ENCODE measurements at regions not wholly inside any gene's neighbourhood (a gene's known extent, or its start where the extent isn't known, plus 50 kb on each side); places are given as distances from the start of the nearest gene placed in this dataset.
"Not testable (repeated sequence)": the region's sequence is repeated elsewhere in the genome, so short reads cannot be mapped to it uniquely, and the experiment has no call there.

DNA sequence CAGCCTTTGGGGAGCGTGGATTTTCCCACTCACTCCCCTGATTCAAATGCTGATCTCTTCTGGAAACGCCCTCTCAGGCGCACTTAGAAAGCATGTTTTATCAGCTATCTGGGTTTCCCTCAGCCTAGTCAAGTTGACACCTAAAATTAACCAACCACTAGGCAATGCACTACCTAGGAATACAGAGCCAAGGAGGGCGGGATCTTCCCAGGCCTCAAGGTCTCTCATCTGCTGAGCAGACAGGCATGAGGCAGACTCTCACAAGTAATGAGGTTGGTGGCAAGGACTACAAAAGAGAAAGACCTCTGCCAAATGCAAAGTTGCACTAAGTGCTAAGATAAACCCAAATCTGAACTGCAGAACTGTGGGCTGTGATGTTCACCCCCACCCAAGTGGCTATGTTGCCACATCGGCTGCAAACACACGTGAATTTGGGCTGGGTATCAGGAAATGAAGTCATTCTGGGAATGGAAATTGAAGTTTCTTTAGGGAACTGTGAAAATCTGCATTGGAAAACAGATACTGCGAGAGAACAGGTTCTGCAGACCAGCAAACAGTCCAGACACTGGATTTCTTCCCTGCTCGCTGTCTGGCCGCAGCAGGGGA is 186.6 kb downstream of the LMLN start:
- FAIRE-seq; DNase-seq (ENCODE audit: extremely low spot score, insufficient read length, low read depth): not testable (repeated sequence)

DNA sequence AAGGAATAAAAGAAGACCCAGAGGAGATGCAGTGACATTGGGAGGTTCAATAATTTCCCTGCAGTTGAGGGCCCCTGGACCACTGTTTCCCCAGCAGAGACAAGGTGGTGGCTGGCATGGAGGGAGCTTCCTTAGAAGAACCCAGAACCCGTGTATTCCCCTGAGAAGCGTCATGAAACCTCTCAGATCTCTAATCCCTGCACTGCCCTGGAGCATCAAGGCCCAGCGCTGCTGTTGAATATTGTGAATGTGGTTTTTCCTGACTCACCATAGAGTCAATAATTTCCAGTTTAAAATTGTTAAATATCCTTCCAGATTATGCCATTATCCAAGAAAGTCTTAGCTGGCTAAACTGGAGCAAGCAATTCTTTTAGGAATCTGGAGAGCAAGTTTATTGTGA is 187.2 kb downstream of the LMLN start:
- not testable (repeated sequence) for FAIRE-seq; DNase-seq (ENCODE audit: extremely low spot score, insufficient read length, low read depth)

DNA sequence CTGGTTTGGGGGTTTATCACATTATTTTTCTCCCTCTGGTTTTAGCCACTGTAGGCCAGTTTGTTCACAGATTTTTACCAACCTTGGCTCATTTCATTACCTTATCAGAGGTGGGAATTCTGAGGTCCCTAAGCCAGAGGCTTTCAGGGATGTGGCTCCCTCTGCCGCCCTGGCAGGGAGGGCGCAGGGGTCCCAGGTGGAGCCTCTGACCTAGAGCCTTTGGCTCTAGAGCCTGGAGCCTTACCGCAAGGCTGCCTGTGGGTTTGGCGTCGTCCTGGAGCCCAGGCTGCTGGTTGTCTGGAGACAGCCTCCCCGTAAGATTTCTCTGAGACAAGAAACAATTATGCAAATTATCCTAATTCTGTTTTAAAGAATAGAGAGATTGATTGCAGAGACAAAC is 188.0 kb downstream of the LMLN start:
- not testable (repeated sequence) for DNase-seq (ENCODE audit: extremely low spot score, insufficient read length, low read depth); FAIRE-seq

DNA sequence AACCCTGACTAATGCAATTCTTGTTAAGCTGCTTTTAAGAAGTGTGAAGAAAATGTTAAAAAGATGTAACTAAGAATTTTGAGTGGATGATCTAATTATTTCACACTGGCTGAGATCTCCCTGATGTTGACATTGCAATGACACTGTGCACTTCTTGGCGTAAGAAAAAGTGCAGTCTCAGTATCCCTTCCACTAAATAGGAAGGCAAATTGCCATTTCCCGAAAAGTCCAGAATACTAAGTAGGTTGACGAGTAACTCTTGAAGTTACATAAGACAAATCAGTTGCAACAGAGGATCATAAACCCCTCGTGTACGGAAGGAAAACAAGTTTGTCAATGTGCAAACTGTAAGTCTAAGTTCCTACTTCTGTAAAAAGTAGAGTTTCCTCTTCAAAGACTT is 189.9 kb downstream of the LMLN start:
- DNase-seq (ENCODE audit: extremely low spot score, insufficient read length, low read depth); FAIRE-seq: not testable (repeated sequence)

DNA sequence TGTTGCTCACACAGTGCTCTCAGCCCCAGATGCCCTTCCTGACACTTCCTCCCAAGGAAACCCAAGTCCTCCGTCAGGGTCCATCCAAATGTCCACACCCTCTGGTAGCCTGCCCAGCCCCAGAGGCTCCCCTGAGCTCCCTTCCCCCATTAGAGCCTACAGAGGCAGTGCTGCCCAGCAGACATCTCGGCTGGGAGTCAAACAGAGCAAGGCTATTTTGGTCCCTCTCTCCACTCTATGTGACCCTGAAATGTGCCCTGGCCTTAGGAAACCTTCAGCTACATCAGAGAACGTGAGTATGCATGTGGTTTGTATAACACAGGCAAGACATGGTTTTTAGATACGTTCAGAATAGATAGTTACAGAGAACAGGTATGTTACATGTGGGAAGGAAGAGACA is 191.8 kb downstream of the LMLN start:
- not testable (repeated sequence) for FAIRE-seq; DNase-seq (ENCODE audit: extremely low spot score, insufficient read length, low read depth)

DNA sequence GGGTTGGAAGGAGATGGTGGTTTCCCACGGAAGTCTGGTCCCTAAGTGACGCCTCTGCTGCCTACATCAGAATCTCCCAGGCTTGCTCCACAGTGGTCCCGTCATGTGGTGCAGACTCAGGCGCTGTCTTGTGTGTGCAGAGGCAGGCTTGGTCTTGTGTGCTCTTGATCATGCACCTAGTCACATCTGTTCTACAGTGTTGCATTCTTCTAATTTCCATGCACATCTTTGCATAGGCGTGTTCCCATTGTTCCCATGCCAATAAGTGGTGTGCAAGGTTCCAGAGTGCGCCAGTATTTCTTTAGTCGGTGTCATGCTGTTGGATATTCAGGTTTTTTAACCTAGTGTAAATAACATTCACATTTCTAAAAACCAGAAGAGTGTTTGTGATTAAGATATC is 195.8 kb downstream of the LMLN start:
- not testable (repeated sequence) for FAIRE-seq; DNase-seq (ENCODE audit: extremely low spot score, insufficient read length, low read depth)

DNA sequence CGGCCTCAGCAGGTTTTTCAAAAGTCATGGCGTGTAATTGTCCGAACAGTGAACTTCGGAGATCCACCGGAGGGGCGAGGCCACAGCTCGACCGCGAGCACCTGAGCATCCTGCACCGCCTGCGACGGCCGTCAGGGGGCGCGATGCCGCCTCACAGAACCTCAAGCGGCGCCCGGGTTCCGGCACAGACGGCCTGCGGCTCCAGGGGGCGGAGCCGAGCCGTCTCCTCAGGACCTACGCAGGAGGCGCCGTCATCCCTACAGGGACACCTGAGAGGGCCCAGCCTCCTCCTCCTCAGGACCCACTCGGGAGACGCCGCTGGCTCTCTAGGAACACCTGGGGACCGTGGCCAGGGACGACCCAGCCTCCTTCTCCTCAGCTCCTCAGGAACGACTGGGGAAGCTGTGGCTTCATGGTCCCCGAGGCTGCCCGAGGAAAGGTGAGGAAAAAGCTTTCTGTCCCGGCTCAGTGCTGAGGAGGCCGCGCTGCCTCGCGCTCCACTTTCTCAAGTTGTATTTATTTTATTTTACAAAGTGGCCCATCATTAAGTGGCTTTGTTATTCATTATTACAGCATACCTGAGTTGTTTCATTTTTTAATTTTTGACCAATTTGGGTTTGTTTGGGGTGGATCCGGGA is 197.3 kb downstream of the LMLN start:
- FAIRE-seq; DNase-seq (ENCODE audit: extremely low spot score, insufficient read length, low read depth): not testable (repeated sequence)

DNA sequence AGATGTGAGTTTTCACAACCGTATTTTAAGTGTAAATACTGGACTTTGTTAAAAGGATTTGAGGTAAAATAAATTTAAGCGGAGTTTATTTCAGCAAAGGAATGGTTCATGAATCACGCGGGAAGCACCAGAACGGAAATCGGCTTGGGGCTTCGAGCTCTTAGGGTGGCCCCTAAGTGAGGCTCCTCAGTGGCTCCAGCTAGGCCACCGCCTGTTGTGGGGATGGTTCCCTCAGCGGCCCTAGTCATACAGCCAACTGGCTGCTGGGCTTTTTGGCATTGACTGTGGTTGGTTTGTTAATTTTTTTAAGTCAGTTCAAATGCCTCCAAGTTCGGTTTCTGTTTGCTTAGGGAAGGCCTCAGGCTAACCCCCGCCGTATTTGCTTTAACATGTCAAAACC is 198.0 kb downstream of the LMLN start:
- not testable (repeated sequence) for DNase-seq (ENCODE audit: extremely low spot score, insufficient read length, low read depth); FAIRE-seq

DNA sequence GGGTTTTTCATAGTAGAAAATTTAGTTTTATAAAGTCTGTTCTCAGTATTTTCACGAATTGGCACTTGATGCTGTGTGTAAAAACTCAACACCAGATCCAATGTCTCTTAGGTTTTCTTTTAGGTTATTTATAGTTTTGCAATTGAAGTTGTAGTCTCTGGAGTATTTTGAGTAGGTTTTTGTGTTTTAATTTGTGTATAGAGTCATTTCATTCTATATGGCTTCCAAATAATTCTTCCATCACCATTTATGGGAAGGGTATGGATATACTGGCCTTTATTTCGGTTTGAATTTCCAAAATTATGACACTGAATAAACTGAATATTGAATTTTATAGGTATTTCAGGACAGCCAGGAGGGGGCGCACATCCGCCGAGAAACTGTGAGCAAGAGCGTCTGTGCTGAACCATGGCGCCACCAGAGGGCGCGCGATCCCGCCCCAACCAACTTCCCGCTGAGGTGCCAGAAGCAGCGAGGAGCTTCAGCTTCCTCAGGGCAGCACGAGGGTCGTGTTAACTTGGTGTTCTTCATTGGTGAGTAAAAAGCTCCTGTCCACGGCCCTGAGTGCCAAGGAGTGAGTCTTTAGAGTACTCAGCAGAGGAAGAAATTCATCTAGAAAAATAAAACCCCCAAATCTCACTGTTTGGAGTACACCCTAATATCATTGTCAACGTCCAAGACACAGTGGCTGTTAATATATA is 207.5 kb downstream of the LMLN start:
- DNase-seq (ENCODE audit: extremely low spot score, insufficient read length, low read depth); FAIRE-seq: not testable (repeated sequence)

DNA sequence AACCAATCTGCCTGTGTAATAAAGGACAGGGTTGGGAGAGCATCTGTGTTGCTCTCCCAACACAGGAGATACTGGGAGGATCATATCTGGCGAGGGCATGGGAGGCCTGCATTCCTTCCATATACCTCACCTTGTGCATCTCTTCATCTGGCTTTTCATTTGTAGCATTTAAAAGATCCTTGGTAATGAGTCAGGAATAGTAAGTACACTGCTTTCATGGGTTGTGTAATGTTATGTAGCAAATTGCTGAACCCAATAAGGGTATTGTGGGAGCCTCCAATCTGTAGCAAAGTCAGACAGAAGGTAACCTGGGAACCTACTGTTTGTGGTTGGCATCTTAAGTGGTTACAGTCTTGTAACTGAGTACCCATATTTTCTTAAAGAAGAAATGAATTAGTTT is 210.8 kb downstream of the LMLN start:
- FAIRE-seq; DNase-seq (ENCODE audit: extremely low spot score, insufficient read length, low read depth): not testable (repeated sequence)

DNA sequence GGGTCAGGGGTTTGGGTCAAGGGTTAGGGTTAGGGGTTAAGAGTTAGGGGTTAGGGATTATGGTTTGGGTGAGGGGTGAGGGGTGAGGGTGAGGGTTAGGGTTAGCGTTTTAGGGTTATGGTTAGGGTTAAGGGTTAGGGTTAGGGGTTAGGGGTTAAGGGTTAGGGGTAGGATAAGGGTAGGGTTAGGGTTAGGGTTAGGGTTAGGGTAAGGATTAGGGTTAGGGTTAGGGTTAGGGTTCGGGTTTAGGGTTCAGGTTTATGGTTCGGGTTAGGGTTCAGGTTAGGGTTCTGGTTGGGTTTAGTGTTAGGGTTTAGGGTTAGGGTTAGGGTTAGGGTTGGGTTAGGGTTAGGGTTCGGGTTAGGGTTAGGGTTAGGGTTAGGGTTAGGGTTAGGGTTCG is 213.1 kb downstream of the LMLN start:
- peak; percentile 91 for FAIRE-seq
- DNase-seq (ENCODE audit: extremely low spot score, insufficient read length, low read depth): not testable (repeated sequence)

DNA sequence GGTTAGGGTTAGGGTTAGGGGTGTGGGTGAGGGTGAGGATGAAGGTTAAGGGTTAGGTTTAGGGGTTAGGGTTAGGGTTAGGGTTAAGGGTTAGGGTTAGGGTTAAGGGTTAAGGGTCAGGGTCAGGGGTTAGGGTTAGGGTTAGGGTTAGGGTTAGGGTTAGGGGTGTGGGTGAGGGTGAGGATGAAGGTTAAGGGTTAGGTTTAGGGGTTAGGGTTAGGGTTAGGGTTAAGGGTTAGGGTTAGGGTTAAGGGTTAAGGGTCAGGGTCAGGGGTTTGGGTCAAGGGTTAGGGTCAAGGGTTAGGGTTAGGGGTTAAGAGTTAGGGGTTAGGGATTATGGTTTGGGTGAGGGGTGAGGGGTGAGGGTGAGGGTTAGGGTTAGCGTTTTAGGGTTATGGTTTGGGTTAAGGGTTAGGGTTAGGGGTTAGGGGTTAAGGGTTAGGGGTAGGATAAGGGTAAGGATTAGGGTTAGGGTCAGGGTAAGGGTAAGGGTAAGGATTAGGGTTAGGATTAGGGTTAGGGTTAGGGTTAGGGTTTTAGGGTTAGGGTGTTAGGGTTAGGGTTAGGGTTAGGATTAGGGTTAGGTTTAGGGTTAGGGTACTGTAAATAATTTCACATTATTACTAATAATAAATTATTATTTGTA is 214.0 kb downstream of the LMLN start:
- DNase-seq (ENCODE audit: extremely low spot score, insufficient read length, low read depth); FAIRE-seq: not testable (repeated sequence)

Data from GM18507 (cell line).